Hypothalamus (tissue), 51 donors: ENCODE measurements at regions not wholly inside any gene's neighbourhood (a gene's known extent, or its start where the extent isn't known, plus 50 kb on each side); places are given as distances from the start of the nearest gene placed in this dataset.
A peak's percentile ranks its signal among the peaks of the same experiment; 100 is the strongest.

Source experiments
- DNase-seq, 51 donors: peaks; one replicate each; lab custom pipeline; 2025; lab: John Stamatoyannopoulos, UW

DNA sequence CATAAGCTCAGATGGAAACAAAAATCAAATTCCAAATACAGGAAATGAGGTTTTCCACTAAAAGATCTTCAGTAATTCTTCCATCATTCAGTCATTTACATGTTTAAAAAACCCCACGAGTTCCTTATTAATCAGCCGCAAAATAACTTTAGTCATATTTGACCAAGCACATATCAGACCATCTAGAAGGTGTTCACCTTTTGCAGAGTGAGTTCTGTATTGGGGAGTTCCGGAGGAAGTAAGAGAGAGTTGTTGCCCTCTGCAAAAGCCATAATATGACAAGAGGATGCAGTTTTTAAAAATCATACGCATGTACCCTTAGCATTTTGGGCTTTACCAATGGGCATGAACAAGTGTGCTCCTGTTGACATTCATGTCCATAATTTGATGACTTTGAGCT lies 61.6 kb downstream of the CCR1 start:
- no peak for DNase-seq

DNA sequence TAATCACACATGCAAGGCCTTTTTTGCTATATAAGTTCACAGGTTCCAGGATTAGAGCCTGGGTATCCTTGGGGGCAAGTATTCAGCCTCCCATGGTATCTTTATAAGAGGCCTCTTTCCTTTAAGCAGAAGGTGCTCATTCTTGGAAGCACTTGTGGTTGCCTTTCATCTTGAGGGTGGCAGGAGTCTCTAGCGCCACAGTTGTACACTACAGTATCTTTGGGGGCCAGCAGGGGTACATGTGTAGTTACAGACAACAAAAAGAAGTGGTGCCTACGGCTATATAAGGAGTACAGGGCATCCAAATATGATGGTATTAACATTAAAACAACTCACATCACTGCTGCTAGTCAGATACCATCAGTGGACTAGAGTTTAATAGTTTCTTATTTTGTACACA lies 62.1 kb downstream of the CCR1 start:
- no peak for DNase-seq

DNA sequence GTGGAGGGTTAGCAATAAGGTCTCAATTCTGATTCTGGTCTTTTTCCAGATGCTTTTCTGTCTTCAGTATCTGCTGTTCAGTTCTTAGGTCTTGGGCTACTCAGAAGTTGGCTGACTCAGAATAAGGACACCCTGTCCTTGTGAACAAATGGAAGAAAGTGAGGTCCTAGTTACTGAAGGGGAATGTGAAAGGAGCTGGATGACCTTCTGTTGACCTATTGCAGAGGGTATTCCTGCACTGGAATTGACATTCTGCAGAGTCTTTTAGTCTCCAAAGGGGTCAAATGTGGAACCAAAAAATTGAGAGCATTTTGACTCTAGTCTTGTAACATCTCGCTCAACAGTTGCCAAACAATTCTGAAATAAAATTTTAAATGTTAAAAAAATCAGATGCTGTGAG lies 63.0 kb downstream of the CCR1 start:
- no peak for DNase-seq

DNA sequence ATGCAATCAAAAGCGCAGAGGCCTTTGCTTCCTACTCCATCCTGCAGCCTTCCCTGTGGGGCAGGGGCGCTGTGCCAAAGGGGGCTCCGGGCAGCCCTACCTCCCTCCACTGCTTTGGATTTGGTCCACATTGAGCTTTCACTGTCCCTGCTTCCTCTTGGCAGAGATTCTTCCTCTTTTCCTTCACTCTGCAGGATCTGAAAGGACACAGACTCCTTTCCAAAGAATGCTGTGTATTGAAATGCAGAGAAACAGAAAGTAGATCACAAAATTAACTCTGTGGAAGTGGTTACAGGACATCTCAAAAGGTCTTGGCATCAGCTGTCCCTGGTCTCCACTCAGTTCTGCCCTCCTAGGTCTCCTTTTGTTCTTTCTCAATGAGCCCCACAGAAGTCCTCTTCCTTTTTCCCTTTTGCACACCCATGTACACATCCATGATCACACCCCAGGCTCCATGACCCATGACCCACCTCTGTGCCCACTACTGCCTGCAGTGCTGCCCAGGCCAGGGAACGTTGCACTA lies 64.1 kb downstream of the CCR1 start:
- peak in 21 of 51 donors; percentile 4 to 55 (median 25) for DNase-seq

DNA sequence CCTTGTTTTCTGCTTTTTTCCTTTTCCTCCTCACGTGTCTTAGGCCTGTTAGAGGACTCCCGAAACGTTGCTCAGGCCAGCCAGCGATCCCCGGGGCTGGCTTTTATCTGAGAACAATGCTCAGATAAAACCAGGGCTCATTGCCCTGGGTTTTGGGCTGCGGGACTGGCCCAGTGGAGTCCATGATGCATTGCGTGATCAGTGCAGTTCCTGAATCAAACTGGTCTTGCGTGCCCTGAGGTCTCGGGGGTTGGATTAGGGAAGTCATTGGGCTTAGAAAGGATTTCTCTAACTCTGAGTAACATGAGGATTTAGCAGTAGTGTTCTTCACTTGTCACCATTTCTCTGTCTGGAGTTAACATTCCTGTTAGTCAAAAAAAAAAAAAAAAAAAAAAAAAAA lies 66.3 kb downstream of the CCR1 start:
- peak in 1 of 51 donors; percentile 4 for DNase-seq

DNA sequence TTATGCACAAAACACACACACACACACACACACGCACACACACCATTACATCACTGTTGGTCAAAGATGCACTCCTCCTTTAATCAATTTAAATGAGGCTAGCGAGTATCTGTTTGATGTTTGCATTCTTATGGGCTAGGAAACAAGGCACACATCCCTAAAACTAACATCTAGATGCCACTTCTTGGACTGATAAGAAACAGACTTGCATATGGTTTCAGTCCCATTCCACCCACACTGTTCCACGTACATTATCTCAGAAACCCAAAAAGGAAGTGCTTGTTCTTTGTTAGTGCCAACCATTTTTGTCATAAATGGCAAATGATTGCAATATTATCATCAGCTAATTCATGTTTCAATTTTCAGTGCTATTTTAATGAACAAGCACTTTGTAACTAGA lies 69.5 kb downstream of the CCR1 start:
- no peak for DNase-seq

DNA sequence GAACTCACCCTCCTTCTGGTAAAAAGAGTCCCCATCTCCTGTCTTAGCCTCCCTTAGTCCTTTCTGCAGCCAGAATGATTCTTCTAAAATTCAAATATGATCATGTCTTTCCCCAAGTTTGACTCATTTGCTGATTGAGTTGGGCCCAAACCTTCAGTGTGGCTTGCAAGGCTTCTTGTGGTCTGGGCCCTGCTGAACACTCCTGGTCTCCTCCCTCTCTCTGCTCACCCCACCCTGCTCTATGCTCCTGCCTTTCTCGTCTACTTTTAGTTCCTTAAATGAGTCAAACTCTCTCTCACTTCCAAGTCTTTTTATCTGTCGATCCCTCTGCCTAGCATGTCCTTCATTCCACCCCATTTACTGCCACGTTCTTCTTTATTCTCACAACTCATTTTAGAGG lies 72.6 kb downstream of the CCR1 start:
- DNase-seq: no peak

DNA sequence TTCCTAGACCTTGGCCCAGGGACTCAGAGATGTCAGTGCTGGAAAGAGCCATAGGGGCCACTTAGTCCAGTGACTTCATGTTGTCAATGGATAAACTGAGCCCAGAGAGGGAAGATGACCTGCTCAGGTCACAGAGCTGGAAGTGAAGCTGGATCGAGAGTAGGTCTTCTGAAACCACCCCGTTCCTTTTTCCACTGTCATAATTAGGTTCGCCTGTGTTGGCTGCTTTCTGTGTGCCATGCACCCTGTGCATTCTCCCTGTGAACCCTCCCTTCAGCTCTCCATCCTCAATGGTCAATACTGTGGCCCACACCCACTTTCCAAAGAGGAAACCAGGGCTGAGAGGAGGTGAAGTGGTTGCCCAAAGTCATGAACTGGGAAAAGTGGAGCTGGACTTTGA lies 74.8 kb downstream of the CCR1 start:
- DNase-seq: no peak

DNA sequence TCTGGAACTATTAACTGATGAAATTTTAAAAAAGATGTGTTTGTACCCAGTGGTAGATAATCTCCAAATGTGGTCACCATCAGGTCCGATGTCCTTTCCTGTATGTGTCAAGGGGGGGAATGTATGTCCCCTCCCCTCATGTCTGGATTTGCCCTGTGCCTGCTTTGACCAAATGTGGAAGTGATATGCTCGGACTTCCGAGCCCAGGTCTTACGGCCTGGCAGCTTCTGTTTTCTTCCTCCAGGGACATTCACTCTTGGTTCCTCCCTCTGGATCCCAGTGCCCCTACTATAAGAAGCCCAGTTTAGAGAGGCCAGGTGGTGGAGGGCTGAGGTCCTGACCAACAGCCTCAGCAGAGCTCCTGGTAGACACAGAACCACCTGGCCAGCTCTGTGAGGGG lies 75.5 kb downstream of the CCR1 start:
- no peak for DNase-seq

DNA sequence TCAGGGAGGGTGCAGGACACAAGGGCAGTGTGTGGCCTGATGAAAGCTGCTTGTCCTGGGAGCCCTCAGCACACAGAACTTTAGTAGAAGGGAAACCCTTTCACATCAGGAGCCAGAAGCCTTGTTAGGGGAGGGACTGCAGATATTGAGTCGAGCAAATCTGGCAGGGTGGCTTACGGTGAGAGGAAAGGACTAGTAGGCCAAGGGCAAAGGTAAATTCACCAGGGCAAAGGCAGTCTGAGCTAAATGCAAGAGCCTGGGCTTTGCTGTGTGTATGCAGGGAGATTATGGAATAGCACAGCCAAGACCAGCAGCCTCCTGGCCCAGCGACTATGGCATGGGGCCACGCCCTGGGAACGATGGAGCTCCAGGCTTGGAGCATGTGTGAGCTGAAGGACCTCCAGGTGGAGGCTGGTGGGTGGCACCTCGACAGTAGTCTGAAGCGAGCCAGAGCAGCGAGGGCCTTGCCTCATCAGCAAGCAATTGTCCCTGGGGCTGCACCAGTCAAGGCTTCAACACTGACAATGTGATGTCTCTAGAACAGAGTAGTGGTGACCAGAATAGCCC lies 76.1 kb downstream of the CCR1 start:
- DNase-seq: no peak

DNA sequence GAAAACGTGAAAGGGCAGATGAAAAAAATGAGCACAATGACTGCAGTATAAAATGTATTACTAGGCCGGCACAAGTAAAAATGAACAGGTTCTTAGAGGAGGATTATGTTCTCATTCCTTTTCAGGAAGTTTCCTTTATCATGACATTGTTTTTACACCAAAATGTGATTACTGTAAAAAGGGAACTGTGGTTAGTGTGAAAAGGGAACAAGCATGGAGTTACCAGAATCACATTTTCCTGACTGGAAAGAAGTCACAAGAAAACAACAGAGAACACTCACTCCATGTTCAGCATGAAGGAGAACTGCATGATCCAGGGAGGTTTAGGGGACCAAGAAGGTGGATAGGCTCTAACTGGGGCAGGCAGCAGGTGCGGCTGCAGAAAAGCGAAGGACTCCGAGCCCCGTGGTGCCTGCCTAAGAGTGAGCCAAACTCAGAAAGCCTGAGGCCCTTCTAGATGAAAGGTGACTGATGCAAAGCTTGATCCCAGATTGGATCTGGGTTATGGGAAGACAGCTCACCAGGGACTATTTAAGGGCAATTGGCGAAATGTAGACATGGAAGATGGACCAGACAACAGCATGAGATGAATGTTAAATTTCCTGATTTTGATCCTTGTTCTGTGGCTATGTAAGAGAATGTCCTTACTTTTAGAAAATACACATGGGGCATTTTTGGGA lies 77.3 kb downstream of the CCR1 start:
- no peak for DNase-seq

DNA sequence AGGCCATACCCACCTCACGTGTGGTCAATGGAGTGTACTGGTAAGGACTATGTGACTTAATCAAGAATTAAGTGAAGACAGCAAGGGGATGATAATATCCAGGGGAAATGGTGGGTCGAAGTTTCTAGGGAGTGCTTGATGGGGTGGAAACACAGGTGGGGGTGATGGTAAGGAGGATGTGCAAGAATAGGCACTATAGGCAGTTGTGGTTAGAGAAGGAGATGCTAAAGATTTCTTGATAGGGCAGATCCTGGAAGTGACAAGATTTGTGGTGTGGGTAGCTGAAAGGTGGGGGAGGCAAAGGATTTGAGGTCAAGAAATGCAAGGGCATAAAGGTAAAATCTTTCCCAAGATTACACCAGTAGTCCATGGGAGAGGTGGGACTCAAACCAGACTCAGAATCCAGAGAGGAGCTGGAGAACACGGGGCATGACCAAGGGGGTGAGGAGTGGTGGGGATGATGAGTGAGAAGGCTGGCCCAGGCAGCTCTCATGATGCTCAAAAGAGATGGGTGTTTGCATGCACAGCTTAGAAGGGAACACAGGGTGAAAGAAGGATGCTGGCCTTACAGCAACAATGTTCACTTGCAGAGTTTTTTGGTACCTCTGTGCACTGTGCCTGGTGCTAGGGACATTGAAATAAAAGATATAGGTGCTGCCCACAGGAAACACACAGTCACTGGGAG lies 78.4 kb downstream of the CCR1 start:
- DNase-seq: no peak

DNA sequence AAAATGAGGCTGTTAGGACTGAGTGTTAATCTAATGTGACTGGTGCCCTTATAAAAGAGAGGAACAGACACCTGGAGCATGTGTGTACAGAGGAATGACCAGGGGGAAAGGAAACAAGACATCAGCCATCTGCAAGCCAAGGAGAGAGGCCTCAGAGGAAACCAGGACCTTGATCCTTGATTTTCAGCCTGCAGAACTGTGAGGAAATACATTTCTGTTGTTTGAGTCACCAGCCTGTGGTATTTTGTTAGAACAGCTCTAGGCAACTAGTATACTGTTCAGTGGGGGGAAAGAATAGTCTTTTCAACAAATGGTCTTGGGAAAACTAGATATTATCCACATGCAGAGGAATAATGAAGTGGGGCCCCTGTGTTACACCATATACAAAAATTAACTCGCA lies 80.6 kb downstream of the CCR1 start:
- no peak for DNase-seq

DNA sequence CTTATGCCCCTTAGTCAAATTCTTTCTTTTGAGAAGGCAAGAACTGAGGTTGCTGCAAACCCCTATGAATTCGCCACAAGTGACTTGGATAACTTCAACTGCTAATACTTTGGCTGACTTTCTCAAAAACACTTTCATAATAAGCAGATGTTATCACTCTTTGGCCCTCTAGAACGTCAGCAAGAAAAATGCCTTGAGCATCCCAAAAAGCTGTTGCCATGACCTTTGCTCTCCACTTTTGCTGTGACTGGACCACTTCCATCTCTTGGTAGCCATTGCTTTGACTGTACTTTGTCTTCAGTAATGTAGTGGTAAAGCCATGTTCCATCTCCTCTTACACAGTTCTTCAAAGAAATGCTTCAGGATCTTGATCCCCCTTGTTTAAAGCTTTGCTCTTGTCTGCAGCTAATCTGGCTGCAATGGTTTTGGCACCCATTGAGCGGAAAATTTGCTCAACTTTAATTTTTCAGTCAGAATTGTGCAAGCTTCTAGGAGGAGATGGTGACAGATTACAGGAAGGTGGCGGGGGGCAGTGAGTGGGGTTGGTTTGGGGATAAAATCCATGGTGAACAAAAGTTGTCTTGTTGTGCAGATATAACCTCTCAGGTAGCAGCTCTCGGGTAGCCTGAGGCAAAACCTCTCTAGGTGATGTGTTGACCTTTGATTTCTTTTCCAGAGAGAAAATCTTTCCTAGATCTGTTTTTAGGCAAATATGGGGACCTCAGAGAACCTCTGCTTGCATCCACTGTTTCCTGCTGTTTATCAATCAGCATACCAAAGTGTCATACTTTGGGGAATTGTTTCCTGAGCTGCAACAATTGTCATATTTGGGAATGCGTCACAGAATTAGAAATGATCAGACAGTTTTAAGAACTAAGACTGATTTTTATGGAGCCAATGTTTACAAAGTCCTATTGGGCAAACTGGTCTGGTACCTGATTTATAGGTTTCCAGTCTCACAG lies 83.6 kb downstream of the CCR1 start:
- DNase-seq: no peak

DNA sequence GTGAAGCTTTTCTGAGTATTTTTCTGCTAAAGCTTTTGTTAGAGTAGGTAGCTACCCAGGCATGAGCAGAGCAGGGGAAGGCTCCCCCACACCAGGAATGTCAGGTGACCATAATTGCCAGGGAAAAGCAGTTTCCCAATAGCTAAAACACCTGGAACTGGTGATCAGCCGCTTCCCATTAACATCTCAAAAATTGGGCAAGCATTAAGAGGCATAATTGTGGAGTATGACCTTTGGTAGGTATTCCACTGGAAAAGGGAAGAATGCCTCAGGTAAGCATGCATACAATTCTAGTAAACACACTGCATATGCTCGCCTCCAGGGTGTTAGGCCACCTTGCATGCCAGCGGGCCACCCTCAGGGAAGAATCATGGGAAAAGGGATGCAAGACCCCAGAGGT lies 84.5 kb downstream of the CCR1 start:
- no peak for DNase-seq

DNA sequence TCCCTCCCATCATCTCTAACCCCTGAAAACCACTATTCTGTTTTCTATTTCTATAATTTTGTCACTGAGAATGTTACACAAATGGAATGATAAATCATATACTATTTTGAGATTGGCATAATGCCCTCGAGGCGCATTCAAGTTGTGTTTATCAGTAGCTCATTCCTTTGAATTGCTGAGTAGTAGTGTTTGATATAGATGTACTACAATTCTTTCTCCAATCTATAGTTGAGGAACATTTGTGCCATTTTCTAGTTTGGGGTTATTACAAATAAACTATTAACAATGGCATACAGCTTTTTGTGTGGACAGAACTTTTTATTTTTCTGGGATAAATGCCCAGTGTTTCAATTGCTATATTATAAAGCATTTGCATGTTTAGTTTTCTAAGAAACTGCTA lies 86.0 kb downstream of the CCR1 start:
- DNase-seq: no peak

DNA sequence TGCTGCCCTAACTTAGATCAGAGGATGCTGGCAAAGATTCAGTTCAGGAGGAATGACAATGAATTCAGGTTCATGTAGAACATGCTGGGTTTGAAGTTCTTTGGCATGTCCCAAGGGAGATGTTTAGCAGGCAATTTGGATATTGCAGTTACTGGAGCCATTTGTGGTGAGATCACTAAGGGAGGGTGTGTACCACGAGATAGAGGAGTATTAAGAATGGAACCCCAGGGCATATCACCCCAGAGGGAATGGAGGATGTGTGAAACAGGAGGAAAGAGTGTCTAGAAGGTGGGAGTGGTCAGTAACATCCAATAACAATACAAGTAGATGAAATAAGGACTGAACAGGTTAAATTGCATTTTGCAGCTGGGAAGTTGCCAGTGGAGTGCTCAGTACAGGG lies 87.1 kb downstream of the CCR1 start:
- DNase-seq: no peak

DNA sequence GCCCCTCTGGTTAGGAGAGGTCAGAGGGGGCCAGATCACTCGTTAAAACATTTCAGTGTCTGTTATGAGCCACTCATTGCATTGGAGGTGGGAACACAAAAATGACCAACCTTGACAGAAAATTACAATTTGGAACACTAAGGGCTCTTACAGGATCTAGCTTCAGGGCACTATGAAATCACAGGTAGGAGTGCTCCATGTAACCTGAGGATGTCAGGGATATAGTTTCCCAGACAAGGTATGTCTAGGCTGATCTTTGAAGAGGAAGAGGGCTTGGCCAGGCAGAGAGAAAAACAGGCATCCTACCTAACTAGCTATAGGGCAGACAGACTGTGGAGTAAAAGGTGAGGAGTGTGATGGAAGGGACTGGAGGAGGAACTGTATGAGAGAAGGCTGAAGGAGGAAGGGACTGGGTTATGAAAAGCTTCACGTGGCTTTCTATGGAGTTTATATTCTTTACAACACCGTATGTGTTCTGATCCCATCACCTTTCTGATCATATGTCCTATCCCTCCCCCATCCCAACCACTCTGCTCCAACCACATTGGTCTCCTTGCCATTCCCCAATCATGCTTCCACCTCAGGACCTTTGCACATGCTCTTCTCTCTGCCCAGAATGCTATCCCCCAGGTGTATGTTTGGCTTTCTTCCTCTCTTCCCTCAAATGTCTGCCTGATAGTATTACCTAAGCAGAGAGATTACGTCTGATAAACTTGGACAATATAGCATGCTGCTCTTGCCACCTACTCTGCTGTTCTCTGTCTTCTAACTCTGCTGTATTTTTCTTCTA lies 88.2 kb downstream of the CCR1 start:
- DNase-seq: no peak

DNA sequence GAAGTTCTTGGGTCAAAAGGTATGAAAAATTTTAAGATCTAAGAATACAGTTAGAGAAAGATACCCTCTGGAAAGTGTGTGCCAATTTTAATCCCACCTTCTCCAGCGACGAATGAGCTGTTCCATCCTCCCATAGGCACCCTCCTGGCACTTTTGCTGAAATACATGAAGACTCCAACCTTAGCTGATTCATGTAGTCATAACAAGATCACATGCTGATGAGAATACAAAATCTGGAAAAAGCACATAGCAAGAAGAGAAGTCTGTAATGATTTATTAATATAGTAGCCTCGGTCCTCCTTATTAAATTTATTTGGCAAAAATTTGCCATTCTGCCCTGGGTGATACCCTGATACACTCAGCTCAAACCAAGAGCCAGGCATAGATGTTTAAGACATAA lies 88.9 kb downstream of the CCR1 start:
- no peak for DNase-seq

DNA sequence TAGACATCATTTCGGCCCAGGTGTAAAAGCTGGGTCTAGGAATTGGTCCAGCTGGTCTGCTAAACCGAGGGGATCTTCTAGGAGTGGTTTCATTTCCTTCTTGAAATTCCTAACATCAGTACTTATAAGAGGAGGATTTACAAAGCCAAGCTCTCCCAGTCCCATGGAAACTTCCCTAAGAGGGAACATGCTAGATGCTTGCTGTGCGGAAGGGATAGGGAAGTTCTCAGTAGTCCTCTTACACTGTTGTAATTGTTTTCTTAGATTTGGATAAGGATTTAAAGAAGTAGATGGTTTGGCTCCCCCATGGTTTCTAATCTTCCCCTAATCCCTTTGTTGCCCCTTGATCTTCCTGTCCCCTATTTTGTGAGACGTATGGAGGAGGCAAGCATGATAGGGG lies 89.7 kb upstream of the XCR1 start:
- DNase-seq: no peak
